H1 (cell line): ENCODE measurements at regions not wholly inside any gene's neighbourhood (a gene's known extent, or its start where the extent isn't known, plus 50 kb on each side); places are given as distances from the start of the nearest gene placed in this dataset.

Source experiments
- RNF2 ChIP-seq: fragments of 200-900, 300-1000 bp; sonication (generic); IDR thresholded peaks from 2 replicates; pipeline ENCODE4 v1.7.1; 2016; ENCODE audit warnings: borderline replicate concordance, low read depth, mild to moderate bottlenecking, antibody characterized with exemption, low read length; ENCODE audit not compliant: poor library complexity, severe bottlenecking; ENCODE audit errors: missing control alignments

GRCh38 chr13:39186205-39186875 lies 148.1 kb downstream of the NHLRC3 start (continued):
- no peak for TF ChIP-seq RNF2
- TF ChIP-seq, all 59 proteins: peak for 0
